ENCODE measurements at regions not wholly inside any gene's neighbourhood (a gene's known extent, or its start where the extent isn't known, plus 50 kb on each side); places are given as distances from the start of the nearest gene placed in this dataset.

- H3K9ac ChIP-seq (ENCODE audit: low read depth in 1 of 3, low read length in 3 of 3): no peak overlapping the region
- no peaks in the 10 kb centered on the region for H3K4me1 ChIP-seq (ENCODE audit: control insufficient read depth in 3 of 3, insufficient read depth in 3 of 3, low read length in 3 of 3)
- H3K27ac ChIP-seq (ENCODE audit: low read depth, low read length): no peak overlapping the region
- H3K9me3 ChIP-seq (ENCODE audit: control insufficient read depth in 3 of 3, low read length in 3 of 3): peaks cover 0 to 2% (median 0%) of the 10 kb centered on the region in 3 donors
- no peaks in the 10 kb centered on the region for H3K27me3 ChIP-seq (ENCODE audit: control insufficient read depth in 3 of 3, insufficient read depth in 3 of 3, low read length in 3 of 3)
- no peaks in the 10 kb centered on the region for H3K36me3 ChIP-seq (ENCODE audit: control insufficient read depth in 3 of 3, insufficient read depth in 3 of 3, low read length in 3 of 3)
- H3K4me3 ChIP-seq (ENCODE audit: low read length in 3 of 3): no peak overlapping the region
These were observed 272.5 kb upstream of the CDYL start for GRCh38 chr6:4503700-4504099.

DNA sequence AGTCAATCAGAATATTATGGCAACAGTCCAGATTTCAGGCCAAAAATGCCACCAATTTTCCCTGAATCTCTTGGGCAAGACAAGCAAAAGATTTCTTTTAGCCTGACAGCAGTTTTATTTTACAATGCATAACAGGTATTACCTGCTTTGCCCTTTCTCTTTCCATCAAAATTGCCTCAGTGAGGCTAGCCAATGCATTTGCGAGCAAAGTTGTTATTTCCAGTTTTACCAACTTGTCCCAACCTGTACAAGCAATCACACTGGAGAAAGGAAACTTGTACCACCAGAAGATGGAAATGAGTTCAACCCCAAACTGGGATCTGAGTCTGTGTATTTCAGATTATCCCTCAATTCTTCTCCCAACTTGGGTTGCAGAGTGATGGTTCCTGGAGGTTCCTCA is 279.9 kb upstream of the CDYL start:
- H3K27ac ChIP-seq (ENCODE audit: low read depth, low read length): no peak overlapping the region
- H3K4me3 ChIP-seq (ENCODE audit: low read length in 3 of 3): no peak overlapping the region
- peaks cover 0 to under 1% (median 0%) of the 10 kb centered on the region in 3 donors for H3K9me3 ChIP-seq (ENCODE audit: control insufficient read depth in 3 of 3, low read length in 3 of 3)
- H3K4me1 ChIP-seq (ENCODE audit: control insufficient read depth in 3 of 3, insufficient read depth in 3 of 3, low read length in 3 of 3): no peaks in the 10 kb centered on the region
- no peaks in the 10 kb centered on the region for H3K27me3 ChIP-seq (ENCODE audit: control insufficient read depth in 3 of 3, insufficient read depth in 3 of 3, low read length in 3 of 3)
- no peaks in the 10 kb centered on the region for H3K36me3 ChIP-seq (ENCODE audit: control insufficient read depth in 3 of 3, insufficient read depth in 3 of 3, low read length in 3 of 3)
- H3K9ac ChIP-seq (ENCODE audit: low read depth in 1 of 3, low read length in 3 of 3): no peak overlapping the region

DNA sequence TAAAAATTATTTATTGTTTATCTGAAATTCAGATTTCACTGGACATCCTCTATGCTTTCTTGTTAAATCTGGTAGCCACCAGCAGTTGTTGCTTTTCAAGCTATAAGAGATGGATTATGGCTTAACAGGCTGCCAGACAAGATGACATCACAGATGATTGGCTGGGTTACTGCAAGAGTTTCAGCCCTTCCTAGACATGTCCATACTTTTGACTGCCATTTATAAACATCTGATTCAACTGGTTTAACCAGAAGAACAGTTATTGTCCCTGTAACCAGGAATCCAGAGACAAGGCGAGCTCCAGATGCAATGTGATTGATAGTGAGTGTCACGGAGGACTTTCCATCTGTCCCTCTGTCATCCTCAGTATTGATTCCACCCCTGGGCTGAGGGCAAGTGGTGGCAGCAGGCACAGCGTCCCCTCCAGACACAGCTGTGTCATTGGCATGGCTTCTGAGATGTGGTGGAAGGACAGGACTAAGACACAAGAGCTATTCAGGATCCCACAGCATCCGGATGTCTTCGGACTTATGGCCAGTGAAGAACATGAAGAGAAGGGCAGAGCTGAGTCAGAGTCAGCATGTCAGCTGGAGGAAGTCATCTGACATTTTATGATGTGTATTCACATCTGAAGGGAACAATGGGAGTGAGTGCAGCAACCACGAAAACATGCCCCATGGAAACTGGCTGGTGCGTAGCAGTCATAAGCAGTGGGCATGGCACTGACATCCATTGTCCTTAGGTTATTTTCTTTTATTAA is 284.5 kb upstream of the CDYL start:
- Histone ChIP-seq H3K9ac (ENCODE audit: low read depth in 1 of 3, low read length in 3 of 3) (no peak overlapping the region), H3K27me3 (ENCODE audit: control insufficient read depth in 3 of 3, insufficient read depth in 3 of 3, low read length in 3 of 3) (no peaks in the 10 kb centered on the region), H3K9me3 (ENCODE audit: control insufficient read depth in 3 of 3, low read length in 3 of 3) (peaks cover 0 to 3% (median 0%) of the 10 kb centered on the region in 3 donors), H3K36me3 (ENCODE audit: control insufficient read depth in 3 of 3, insufficient read depth in 3 of 3, low read length in 3 of 3) (no peaks in the 10 kb centered on the region), H3K4me1 (ENCODE audit: control insufficient read depth in 3 of 3, insufficient read depth in 3 of 3, low read length in 3 of 3) (no peaks in the 10 kb centered on the region), H3K27ac (ENCODE audit: low read depth, low read length) (no peak overlapping the region), H3K4me3 (ENCODE audit: low read length in 3 of 3) (no peak overlapping the region)

DNA sequence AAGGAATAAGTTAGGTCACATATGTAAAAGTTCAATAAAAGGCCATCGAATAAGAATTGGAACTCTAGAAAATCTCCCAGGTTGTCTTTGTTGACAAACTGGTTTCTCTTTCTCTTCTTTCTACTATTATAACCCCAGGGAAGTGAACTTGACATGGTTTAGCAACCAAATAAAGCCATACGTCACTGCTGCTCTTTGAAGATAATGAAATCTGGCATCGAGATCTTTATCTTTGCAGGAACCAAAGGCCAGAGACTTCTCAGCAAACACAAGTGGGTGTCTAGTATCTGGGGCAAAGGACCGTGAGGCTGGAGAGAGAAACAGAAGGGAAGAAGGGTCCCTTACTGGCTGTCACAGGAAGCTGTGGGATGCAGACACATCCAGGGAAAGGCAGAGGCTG is 286.7 kb upstream of the CDYL start:
- H3K4me1 ChIP-seq (ENCODE audit: control insufficient read depth in 3 of 3, insufficient read depth in 3 of 3, low read length in 3 of 3): no peaks in the 10 kb centered on the region
- H3K9me3 ChIP-seq (ENCODE audit: control insufficient read depth in 3 of 3, low read length in 3 of 3): peaks cover 0 to 3% (median 0%) of the 10 kb centered on the region in 3 donors
- no peaks in the 10 kb centered on the region for H3K36me3 ChIP-seq (ENCODE audit: control insufficient read depth in 3 of 3, insufficient read depth in 3 of 3, low read length in 3 of 3)
- H3K4me3 ChIP-seq (ENCODE audit: low read length in 3 of 3): no peak overlapping the region
- H3K27me3 ChIP-seq (ENCODE audit: control insufficient read depth in 3 of 3, insufficient read depth in 3 of 3, low read length in 3 of 3): no peaks in the 10 kb centered on the region
- no peak overlapping the region for H3K9ac ChIP-seq (ENCODE audit: low read depth in 1 of 3, low read length in 3 of 3)
- no peak overlapping the region for H3K27ac ChIP-seq (ENCODE audit: low read depth, low read length)

DNA sequence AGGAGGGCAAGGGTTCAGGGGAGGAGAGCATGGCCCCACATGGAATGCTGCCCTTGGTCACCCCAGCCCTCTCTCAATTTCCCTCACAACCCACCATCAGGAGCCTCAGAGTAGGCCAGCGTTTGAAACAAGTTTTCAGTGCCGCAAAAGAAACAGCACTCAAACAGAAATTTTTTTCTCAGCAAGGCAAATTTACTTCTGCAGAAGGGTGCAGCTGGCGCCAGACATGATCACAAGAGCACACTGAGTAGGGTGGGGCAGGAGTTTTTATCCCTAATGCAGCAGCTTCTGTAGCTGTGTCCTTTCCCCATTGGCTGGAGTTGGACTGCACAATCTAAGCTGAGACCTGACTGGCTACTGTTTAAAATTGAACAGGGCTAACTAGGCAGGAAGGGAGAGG is 287.8 kb upstream of the CDYL start:
- Histone ChIP-seq H3K27me3 (ENCODE audit: control insufficient read depth in 3 of 3, insufficient read depth in 3 of 3, low read length in 3 of 3) (no peaks in the 10 kb centered on the region), H3K9me3 (ENCODE audit: control insufficient read depth in 3 of 3, low read length in 3 of 3) (peaks cover 0 to 3% (median 0%) of the 10 kb centered on the region in 3 donors), H3K4me3 (ENCODE audit: low read length in 3 of 3) (no peak overlapping the region), H3K27ac (ENCODE audit: low read depth, low read length) (no peak overlapping the region), H3K9ac (ENCODE audit: low read depth in 1 of 3, low read length in 3 of 3) (no peak overlapping the region), H3K4me1 (ENCODE audit: control insufficient read depth in 3 of 3, insufficient read depth in 3 of 3, low read length in 3 of 3) (no peaks in the 10 kb centered on the region), H3K36me3 (ENCODE audit: control insufficient read depth in 3 of 3, insufficient read depth in 3 of 3, low read length in 3 of 3) (no peaks in the 10 kb centered on the region)

- Histone ChIP-seq H3K27me3 (ENCODE audit: control insufficient read depth in 3 of 3, insufficient read depth in 3 of 3, low read length in 3 of 3) (no peaks in the 10 kb centered on the region), H3K9ac (ENCODE audit: low read depth in 1 of 3, low read length in 3 of 3) (no peak overlapping the region), H3K27ac (ENCODE audit: low read depth, low read length) (no peak overlapping the region), H3K4me1 (ENCODE audit: control insufficient read depth in 3 of 3, insufficient read depth in 3 of 3, low read length in 3 of 3) (no peaks in the 10 kb centered on the region), H3K9me3 (ENCODE audit: control insufficient read depth in 3 of 3, low read length in 3 of 3) (peaks cover 0 to 3% (median 0%) of the 10 kb centered on the region in 3 donors), H3K4me3 (ENCODE audit: low read length in 3 of 3) (no peak overlapping the region), H3K36me3 (ENCODE audit: control insufficient read depth in 3 of 3, insufficient read depth in 3 of 3, low read length in 3 of 3) (no peaks in the 10 kb centered on the region)
These were observed 288.7 kb upstream of the CDYL start for GRCh38 chr6:4487538-4487937.

DNA sequence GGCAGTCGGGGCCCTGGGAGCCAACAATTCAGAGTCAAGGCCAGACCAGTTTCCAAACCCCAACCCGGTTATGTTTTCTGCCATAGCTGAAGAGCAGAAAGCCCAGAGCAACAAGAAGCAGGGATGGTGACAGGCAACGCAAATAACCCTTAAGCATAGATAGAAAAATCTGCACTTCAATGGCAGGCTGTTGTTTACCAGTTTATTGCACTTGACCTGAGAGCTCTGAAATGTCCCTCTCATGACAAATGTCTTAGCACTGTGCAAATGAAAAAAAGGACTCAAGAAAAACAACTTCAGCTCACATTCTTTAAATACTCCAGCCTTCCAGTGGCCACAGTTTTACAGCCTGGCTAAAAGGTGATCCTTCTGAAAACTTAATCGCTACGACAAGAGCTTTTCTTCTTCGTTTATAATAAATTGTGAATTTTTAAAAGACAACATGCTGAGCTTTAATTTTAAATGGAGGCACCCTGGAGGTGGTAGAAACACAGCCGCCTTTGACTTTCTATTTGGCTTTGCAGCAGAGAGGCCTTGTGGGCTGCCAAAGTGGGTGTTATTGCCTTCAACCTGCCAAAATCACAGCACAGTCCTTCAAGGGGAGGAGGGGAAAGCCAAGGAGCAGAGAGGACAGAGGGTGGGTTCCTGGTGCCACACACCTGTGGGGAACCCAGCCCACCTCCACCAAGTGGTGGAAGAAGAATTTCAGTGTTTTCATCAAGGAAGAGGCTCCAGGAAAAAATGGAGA is 289.5 kb upstream of the CDYL start:
- Histone ChIP-seq H3K9ac (ENCODE audit: low read depth in 1 of 3, low read length in 3 of 3) (no peak overlapping the region), H3K4me3 (ENCODE audit: low read length in 3 of 3) (no peak overlapping the region), H3K36me3 (ENCODE audit: control insufficient read depth in 3 of 3, insufficient read depth in 3 of 3, low read length in 3 of 3) (no peaks in the 10 kb centered on the region), H3K4me1 (ENCODE audit: control insufficient read depth in 3 of 3, insufficient read depth in 3 of 3, low read length in 3 of 3) (no peaks in the 10 kb centered on the region), H3K9me3 (ENCODE audit: control insufficient read depth in 3 of 3, low read length in 3 of 3) (peaks cover 0 to 3% (median 0%) of the 10 kb centered on the region in 3 donors), H3K27me3 (ENCODE audit: control insufficient read depth in 3 of 3, insufficient read depth in 3 of 3, low read length in 3 of 3) (no peaks in the 10 kb centered on the region), H3K27ac (ENCODE audit: low read depth, low read length) (no peak overlapping the region)

DNA sequence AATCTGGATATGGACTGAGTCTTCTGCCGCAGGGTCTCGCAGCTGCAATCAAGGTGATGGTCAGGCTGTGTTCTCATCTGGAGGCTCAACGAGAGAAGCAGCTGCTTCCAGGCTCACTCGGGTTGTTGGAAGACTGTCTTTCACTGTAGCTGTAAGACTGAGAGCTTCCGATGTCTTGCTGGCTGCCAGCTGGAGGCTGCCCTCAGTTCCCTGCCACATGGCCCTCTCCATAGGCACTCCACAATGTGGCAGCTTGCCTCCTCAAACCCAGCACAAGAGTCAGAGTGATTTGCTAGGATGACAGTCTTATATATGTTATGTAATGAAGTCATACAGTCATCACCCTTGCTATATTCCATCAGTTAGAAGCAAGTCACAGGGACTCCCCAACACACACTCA is 290.5 kb upstream of the CDYL start:
- Histone ChIP-seq H3K4me3 (ENCODE audit: low read length in 3 of 3) (no peak overlapping the region), H3K27me3 (ENCODE audit: control insufficient read depth in 3 of 3, insufficient read depth in 3 of 3, low read length in 3 of 3) (peaks cover 0 to 4% (median 0%) of the 10 kb centered on the region in 3 donors), H3K27ac (ENCODE audit: low read depth, low read length) (no peak overlapping the region), H3K9ac (ENCODE audit: low read depth in 1 of 3, low read length in 3 of 3) (no peak overlapping the region), H3K36me3 (ENCODE audit: control insufficient read depth in 3 of 3, insufficient read depth in 3 of 3, low read length in 3 of 3) (no peaks in the 10 kb centered on the region), H3K4me1 (ENCODE audit: control insufficient read depth in 3 of 3, insufficient read depth in 3 of 3, low read length in 3 of 3) (no peaks in the 10 kb centered on the region), H3K9me3 (ENCODE audit: control insufficient read depth in 3 of 3, low read length in 3 of 3) (peaks cover 0 to 3% (median 0%) of the 10 kb centered on the region in 3 donors)

- Histone ChIP-seq H3K9ac (ENCODE audit: low read depth in 1 of 3, low read length in 3 of 3) (no peak overlapping the region), H3K9me3 (ENCODE audit: control insufficient read depth in 3 of 3, low read length in 3 of 3) (no peaks in the 10 kb centered on the region), H3K4me3 (ENCODE audit: low read length in 3 of 3) (no peak overlapping the region), H3K27me3 (ENCODE audit: control insufficient read depth in 3 of 3, insufficient read depth in 3 of 3, low read length in 3 of 3) (peaks cover 0 to 4% (median 0%) of the 10 kb centered on the region in 3 donors), H3K36me3 (ENCODE audit: control insufficient read depth in 3 of 3, insufficient read depth in 3 of 3, low read length in 3 of 3) (no peaks in the 10 kb centered on the region), H3K4me1 (ENCODE audit: control insufficient read depth in 3 of 3, insufficient read depth in 3 of 3, low read length in 3 of 3) (no peaks in the 10 kb centered on the region), H3K27ac (ENCODE audit: low read depth, low read length) (no peak overlapping the region)
These were observed 293.7 kb upstream of the CDYL start for GRCh38 chr6:4482461-4482860.
